ENCODE measurements at regions not wholly inside any gene's neighbourhood (a gene's known extent, or its start where the extent isn't known, plus 50 kb on each side); places are given as distances from the start of the nearest gene placed in this dataset.

DNA sequence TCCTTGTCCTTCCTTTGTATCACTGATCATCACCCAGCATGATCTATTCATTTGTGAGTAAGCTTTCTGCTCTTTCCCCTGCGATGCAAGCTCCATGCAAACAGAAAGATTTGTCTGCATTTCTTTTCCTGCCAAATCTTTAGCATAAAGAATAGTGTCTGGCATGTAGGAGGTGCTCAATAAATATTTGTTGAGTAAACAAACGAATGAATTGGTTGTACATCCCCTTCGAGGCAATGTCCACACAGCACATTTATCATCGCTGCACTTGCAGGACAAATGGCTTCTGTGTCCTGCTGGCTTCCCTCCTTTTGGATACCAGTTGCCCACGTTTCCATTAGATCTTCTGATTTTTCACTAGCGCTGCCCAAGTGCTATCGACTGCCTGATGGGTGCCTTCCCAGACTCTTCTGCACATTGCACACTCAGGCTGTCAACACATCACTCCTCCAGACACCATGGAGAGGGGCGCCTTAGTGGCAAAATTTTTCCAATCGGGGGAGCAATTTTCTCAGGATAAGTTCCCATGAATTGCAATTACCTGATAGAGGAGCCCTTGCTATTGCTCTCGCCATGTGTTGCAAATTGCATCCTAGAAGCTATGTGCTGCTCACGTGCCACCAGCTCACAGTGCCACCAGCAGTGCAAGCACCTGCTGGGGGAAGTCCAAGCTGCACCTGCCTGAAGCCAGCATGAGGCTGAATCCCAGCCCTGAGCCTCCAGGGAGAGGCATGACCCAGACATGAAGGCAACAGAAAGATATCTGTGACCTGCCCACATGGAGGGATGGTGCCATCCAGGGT lies 206.6 kb downstream of the KIF26A start:
- TF ChIP-seq, protein P1, sequence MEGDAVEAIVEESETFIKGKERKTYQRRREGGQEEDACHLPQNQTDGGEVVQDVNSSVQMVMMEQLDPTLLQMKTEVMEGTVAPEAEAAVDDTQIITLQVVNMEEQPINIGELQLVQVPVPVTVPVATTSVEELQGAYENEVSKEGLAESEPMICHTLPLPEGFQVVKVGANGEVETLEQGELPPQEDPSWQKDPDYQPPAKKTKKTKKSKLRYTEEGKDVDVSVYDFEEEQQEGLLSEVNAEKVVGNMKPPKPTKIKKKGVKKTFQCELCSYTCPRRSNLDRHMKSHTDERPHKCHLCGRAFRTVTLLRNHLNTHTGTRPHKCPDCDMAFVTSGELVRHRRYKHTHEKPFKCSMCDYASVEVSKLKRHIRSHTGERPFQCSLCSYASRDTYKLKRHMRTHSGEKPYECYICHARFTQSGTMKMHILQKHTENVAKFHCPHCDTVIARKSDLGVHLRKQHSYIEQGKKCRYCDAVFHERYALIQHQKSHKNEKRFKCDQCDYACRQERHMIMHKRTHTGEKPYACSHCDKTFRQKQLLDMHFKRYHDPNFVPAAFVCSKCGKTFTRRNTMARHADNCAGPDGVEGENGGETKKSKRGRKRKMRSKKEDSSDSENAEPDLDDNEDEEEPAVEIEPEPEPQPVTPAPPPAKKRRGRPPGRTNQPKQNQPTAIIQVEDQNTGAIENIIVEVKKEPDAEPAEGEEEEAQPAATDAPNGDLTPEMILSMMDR (IDR thresholded peaks at IDR 0.05), result no peak
- TF ChIP-seq ELF1 (IDR thresholded peaks at IDR 0.05), result no peak
- no peak for TF ChIP-seq POLR2AphosphoS5 (IDR thresholded peaks at IDR 0.05; ENCODE audit: low read depth, low read length)
- TF ChIP-seq EP300 (IDR thresholded peaks at IDR 0.05; ENCODE audit: borderline replicate concordance in 1 of 2, low read depth in 1 of 2, low read length in 1 of 2), result no peak
- no peak for TF ChIP-seq FOSL2 (IDR thresholded peaks at IDR 0.05; ENCODE audit: borderline replicate concordance, low read depth)
- no peak for TF ChIP-seq CHD2 (IDR thresholded peaks at IDR 0.05; ENCODE audit: low read length, partially characterized antibody)
- TF ChIP-seq, protein P2, sequence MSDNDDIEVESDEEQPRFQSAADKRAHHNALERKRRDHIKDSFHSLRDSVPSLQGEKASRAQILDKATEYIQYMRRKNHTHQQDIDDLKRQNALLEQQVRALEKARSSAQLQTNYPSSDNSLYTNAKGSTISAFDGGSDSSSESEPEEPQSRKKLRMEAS (IDR thresholded peaks at IDR 0.05; ENCODE audit: low read depth), result no peak
- TF ChIP-seq YY1 (IDR thresholded peaks at IDR 0.05; ENCODE audit: low read depth), result no peak
- TF ChIP-seq NFIC (IDR thresholded peaks at IDR 0.05; ENCODE audit: borderline replicate concordance), result no peak

Data from SK-N-SH (cell line).